Stimulated activated CD4-positive, alpha-beta T cell treated with anti-CD3 and anti-CD28 coated beads, Interleukin-12 subunit alpha, Interleukin-12 subunit beta, amount 100 ng/mL, for 24 hours (primary cell): ENCODE measurements at regions not wholly inside any gene's neighbourhood (a gene's known extent, or its start where the extent isn't known, plus 50 kb on each side); places are given as distances from the start of the nearest gene placed in this dataset.

Source experiments
- DNase-seq, 2 experiments: peaks; one replicate each; pipeline ENCODE4 v3.0.0-alpha.2; 2020; ENCODE audit warnings: low read depth in 2 of 2

DNA sequence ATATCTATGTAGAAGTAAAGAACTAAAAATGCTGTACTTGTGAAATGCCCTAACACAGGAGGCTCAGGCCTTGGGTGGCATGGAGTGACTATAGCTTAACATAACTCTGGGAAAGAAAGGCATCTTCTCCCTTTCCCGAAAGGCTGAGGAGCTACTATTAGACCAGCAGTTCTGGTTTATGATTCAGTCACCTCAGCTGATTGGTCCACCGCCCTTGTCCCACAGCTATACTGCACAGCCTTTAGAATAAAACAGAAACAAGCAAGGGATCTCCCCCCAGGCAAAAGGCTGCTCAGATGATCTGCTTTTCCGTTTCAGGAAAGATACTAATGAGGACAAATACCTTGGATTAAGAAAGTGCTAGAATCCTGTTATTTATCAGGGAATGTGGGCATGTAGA, 171.3 kb downstream of the SNCA start:
- no peak for DNase-seq

DNA sequence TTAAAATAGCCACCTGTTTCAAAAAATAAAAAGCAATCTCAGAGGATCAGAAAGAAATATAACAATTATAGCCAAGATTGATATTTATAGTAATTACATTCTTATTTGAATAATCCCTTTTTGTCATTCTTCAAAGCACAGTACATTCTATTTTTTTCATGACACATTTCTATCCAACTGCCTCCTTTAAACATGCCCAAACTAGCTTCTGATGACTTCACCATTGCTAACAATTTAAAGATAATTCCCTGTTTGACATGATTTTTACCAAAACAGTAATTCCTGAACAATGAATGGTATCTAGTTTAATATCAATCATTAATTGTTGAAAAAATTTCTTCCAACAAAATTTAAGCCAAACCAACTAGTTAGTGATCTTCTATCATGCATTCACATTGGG, 172.4 kb downstream of the SNCA start:
- DNase-seq, result no peak

GRCh38 chr4:89661173-89661899, 175.6 kb downstream of the SNCA start:
- no peak for DNase-seq

- no peak for DNase-seq
Measured at GRCh38 chr4:89660444-89661172, 176.4 kb downstream of the SNCA start.

DNA sequence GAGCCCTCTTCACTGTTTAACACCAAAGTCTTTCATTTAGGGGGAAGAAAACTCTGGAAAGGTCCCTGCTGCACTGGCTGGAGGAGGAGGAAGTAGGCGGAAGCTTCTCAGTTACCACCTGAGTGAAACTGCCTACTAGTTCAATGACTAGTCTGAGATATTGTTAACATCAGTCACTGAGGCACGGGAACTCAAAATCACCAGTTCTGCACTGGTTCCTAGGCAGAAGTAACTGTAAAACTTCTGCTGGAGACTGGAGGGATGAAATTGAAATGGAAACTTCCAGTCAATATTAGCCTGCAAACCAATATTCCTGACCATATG, 178.3 kb downstream of the SNCA start:
- no peak for DNase-seq

- no peak for DNase-seq
Measured at GRCh38 chr4:89657931-89658700, 178.8 kb downstream of the SNCA start.

DNA sequence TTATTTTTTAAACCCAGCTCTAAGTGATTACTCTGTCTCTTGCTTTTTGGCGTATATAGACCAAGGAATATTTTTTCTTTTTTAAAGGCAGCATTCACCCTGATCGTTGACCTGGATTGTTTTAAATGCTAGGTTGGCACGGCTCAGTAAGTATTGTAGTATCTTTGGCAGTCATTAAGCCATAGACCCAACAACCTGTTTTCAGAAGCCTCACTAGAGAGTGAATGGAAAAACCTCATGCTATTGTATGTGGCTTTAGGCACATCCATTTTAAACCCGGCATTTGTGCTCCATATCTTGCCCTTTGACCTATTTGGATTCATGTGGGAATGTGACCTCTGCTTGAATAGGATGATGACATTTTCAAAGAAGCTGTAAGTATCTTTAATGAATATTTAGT, 183.9 kb downstream of the SNCA start:
- DNase-seq, result no peak

DNA sequence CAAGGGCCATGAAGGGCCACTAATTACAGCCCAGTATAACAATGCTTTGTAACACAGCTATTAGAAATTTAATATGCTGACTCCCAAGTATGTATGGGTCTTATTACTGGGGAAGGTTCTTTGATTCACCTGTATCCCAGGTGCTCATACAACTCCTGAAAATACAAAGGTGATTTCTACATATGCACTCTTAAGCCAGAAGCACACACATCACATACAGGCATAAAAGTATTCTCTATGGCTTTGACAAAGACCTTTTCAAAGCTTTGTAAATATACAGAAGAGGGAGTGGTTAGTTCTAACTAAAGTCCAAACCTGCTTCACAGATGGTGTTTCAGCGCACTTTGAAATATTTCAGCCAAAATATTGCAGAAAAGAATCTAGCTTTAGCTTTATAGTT, 191.5 kb downstream of the SNCA start:
- no peak for DNase-seq

GRCh38 chr4:89641367-89641687, 195.6 kb downstream of the SNCA start:
- DNase-seq, result no peak

DNA sequence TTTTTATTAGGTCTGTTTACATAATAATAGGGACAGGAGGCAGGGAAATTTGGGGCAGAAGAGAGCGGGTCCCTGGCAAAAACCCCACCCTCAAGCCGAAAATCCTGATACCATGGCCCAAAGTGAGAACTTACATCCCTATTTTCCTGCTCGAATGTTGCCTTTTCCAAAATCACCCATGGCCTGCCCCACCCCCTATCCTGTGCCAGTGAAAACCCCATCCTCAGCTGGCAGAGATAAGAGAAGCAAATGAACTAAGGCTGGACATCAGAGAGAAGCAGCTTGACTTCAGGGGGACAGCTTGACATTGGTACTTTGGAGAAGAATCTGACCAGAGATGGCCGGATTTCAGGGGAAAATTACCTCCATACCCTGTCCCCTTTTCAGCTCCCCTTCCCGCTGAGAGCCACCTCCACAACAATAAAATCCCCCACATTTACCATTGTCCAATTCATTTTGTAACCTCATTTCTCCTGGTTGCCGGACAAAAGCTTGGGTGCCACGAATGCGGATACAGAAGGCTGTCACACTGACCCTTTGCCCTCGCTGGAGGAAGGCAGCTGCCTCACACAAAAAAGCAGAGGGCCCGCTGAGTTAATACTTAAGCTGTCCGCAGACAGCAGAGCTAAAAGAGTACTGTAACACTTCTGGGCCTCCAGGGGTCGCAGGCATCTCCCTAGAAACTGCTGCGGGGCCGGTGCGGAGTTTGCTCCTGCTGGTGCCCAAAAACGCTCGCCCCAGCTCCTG, 196.2 kb downstream of the SNCA start:
- no peak for DNase-seq

DNA sequence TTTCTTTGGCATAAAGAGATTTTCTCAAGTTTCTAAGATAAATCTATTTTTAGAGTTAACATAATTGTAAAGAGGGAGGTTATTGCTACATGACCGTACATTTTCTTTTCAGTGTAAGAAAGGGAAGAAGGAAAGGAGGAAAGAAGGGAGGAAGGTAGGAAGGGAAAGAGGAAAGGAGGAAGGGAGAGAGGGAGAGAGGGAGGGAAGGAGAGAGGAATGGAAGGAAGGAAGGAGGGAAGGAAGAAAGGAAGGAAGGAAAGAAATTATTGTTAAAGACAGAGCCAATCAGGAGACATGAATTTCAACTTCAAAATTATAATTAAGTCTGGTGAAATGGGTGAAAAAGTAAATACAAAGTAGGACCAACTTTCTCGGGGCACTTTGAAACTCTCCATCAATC, 197.6 kb downstream of the SNCA start:
- DNase-seq, result no peak

DNA sequence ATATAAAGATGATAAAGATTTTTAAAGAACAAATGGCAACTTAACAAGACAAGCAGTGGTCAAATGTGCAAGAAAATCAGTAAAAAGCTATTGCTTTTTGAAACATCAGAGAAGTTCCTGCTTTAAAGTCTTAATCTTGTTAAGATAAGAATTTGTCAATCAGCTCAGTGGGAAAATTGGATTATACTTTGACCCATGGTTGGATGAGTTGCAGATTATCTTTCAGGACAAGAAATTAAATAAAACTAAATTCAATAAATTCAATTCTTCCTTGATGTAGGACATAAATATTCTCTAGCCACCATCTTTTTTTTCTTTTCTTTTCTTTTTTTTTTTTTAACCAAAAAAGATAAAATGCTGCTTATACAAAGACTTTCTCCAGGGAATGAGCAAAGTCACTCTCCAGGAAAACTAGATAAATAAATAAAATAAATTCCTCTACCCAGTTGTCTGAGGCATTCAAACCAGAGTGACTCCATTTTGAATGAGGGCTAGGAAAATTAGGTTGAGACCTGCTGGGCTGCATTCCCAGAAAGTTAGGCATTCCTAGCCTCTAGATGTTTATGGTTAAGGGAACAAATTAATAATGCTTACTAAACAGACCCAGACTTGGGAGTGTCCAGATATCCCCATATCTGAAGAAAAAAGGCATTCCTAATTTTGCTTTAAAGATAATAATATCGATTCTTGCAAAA, 211.2 kb downstream of the SNCA start:
- no peak for DNase-seq

GRCh38 chr4:89619206-89619962, 217.6 kb downstream of the SNCA start:
- no peak for DNase-seq

- DNase-seq, result no peak
Measured at GRCh38 chr4:89618151-89618550, 218.8 kb downstream of the SNCA start.

DNA sequence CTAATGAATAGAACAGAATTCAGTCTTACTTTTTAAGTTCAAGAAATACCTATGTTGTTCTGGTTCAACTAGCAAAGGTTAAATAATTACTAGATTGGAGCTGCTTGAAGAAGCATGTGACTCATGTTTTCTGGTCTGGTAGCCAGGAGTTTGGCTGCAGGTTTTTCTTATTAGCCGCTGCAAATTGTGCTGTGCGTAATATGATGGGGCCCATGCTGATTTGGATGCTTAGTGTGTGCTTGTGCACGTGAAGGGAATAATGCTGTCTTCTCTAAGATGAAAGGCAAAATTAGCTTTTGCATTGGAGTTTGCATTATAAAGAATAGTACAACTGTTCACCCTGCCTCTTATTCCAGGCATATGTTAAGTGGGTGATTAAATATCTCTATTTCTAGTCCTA, 219.6 kb downstream of the SNCA start:
- DNase-seq, result no peak

- no peak for DNase-seq
Measured at GRCh38 chr4:89616382-89616781, 220.6 kb downstream of the SNCA start.

GRCh38 chr4:89615051-89615450, 221.9 kb downstream of the SNCA start:
- DNase-seq, result no peak

GRCh38 chr4:89614155-89614554, 222.8 kb downstream of the SNCA start:
- no peak for DNase-seq

- DNase-seq, result no peak
Measured at GRCh38 chr4:89610236-89610635, 226.7 kb downstream of the SNCA start.

DNA sequence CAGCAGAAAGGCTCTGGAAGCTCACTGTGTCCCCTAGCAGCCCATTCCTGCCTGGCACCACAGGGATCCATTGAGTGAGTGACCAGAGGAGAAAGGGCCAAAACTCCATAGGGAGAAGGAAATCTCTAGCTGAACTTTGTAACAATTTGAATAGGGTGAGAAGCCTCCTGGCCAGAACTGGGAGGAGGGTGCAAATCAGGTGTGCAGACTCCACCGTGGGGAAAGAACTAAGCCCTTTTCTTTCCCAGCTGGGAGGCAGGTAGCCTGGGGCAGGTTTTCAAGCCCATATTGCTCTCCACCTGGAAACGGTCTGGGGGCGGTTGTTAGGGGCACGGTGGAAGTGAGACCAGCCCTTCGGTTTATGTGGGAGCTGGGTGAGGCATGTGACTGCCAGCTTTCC, 227.2 kb downstream of the SNCA start:
- no peak for DNase-seq

- no peak for DNase-seq
Measured at GRCh38 chr4:89604951-89605350, 232.0 kb downstream of the SNCA start.
